SH-SY5Y (cell line): ENCODE measurements at regions not wholly inside any gene's neighbourhood (a gene's known extent, or its start where the extent isn't known, plus 50 kb on each side); places are given as distances from the start of the nearest gene placed in this dataset.

Source experiments
- GATA2 ChIP-seq: IDR thresholded peaks from 2 replicates; pipeline ENCODE4 v1.6.1; 2011; ENCODE audit warnings: mild to moderate bottlenecking, low read depth, low read length
- GATA3 ChIP-seq: IDR thresholded peaks from 2 replicates; pipeline ENCODE4 v1.6.1; 2011; ENCODE audit warnings: low read depth, mild to moderate bottlenecking, low read length, moderate library complexity

DNA sequence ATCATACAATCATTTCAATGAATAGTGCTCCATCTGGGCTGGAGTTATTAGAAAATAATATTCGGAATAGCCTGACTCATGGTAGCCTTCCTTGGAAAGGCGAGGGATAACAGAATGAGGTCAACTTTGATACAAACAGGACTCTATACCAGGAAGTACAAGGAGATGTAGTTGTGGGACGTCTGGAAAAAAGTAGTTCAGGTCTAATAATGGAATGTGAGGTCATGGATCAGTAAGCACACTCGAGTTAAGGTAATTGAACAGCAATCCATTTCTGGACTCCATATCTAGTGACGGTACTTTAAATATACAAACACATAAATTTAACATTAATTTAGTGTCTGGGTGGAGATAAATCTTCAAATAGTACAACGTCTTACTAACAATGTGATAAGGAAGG is 1204.0 kb upstream of the ADGRB3 start:
- TF ChIP-seq GATA2 (no peak), GATA3 (no peak)
